ENCODE measurements at regions not wholly inside any gene's neighbourhood (a gene's known extent, or its start where the extent isn't known, plus 50 kb on each side); places are given as distances from the start of the nearest gene placed in this dataset.
"Not testable (repeated sequence)": the region's sequence is repeated elsewhere in the genome, so short reads cannot be mapped to it uniquely, and the experiment has no call there.

- DNase-seq, result no peak
These were observed 266.1 kb upstream of the MEX3C start for GRCh38 chr18:51463483-51464136.

- no peak for DNase-seq
These were observed 281.4 kb upstream of the MEX3C start for GRCh38 chr18:51478908-51479307.

GRCh38 chr18:51479736-51480135, 282.3 kb upstream of the MEX3C start:
- DNase-seq, result no peak

GRCh38 chr18:51480407-51481261, 283.2 kb upstream of the MEX3C start:
- DNase-seq, result no peak

- DNase-seq, result no peak
These were observed 289.4 kb upstream of the MEX3C start for GRCh38 chr18:51486735-51487366.

GRCh38 chr18:51490417-51490816, 292.9 kb upstream of the MEX3C start:
- no peak for DNase-seq

GRCh38 chr18:51490860-51491259, 293.4 kb upstream of the MEX3C start:
- no peak for DNase-seq

GRCh38 chr18:51491678-51492372, 294.3 kb upstream of the MEX3C start:
- DNase-seq, result no peak

- no peak for DNase-seq
These were observed 300.8 kb upstream of the MEX3C start for GRCh38 chr18:51498085-51498855.

GRCh38 chr18:51503351-51503750, 305.9 kb upstream of the MEX3C start:
- DNase-seq, result no peak

GRCh38 chr18:51506811-51507210, 309.3 kb upstream of the MEX3C start:
- DNase-seq, result no peak

- not testable (repeated sequence) for DNase-seq
These were observed 310.9 kb upstream of the MEX3C start for GRCh38 chr18:51508410-51508809.

- no peak for DNase-seq
These were observed 312.5 kb upstream of the MEX3C start for GRCh38 chr18:51510020-51510419.

GRCh38 chr18:51513517-51513916, 316.0 kb upstream of the MEX3C start:
- no peak for DNase-seq

- no peak for DNase-seq
These were observed 316.6 kb upstream of the MEX3C start for GRCh38 chr18:51514128-51514527.

- DNase-seq, result no peak
These were observed 319.1 kb upstream of the MEX3C start for GRCh38 chr18:51516478-51517038.

GRCh38 chr18:51519571-51519970, 322.1 kb upstream of the MEX3C start:
- DNase-seq, result no peak

GRCh38 chr18:51520676-51521180, 323.2 kb upstream of the MEX3C start:
- DNase-seq, result no peak

- DNase-seq, result no peak
These were observed 324.9 kb upstream of the MEX3C start for GRCh38 chr18:51522338-51522737.

GRCh38 chr18:51522821-51523220, 325.3 kb upstream of the MEX3C start:
- no peak for DNase-seq

- DNase-seq, result no peak
These were observed 326.2 kb upstream of the MEX3C start for GRCh38 chr18:51523671-51524070.
